A673 (cell line): ENCODE measurements at regions not wholly inside any gene's neighbourhood (a gene's known extent, or its start where the extent isn't known, plus 50 kb on each side); places are given as distances from the start of the nearest gene placed in this dataset.

ENCODE experiments used
- BruUV-seq: library from RNA; stranded (reverse); fragments of 400-500 nt; replicated peaks from 2 replicates; lab custom pipeline; 2021; lab: Mats Ljungman, UMichigan
- CTCF ChIA-PET: fragments of 300-600 bp; sonication (Branson Sonifier 250); formaldehyde crosslinking; loops from one replicate; lab custom pipeline; 2022; ENCODE audit warnings: antibody characterized with exemption; lab: Charles Lee
- POLR2A ChIA-PET: fragments of 300-600 bp; sonication (Branson Sonifier 250); formaldehyde crosslinking; loops from one replicate; lab custom pipeline; 2022; ENCODE audit warnings: antibody characterized with exemption; ENCODE audit not compliant: low non-redundant PET; lab: Charles Lee
- DNase-seq: peaks from one replicate; pipeline ENCODE4 v3.0.0-alpha.2; 2015; ENCODE audit warnings: low spot score
- H3K27ac ChIP-seq: fragments of 200-600 bp; sonication (generic); 2 replicates; pipeline ENCODE4 v1.5.1; 2016; ENCODE audit warnings: mixed run types, low read depth, mild to moderate bottlenecking, mixed read lengths, antibody characterized with exemption, low read length; ENCODE audit not compliant: poor library complexity, severe bottlenecking
- H3K27me3 ChIP-seq: fragments of 200-600 bp; sonication (generic); replicated peaks from 2 replicates; pipeline ENCODE4 v1.6.1; 2017; ENCODE audit warnings: mixed run types, low read depth, mild to moderate bottlenecking, mixed read lengths, antibody characterized with exemption, low read length; ENCODE audit not compliant: insufficient read depth, poor library complexity
- H3K36me3 ChIP-seq: fragments of 200-600 bp; sonication (generic); 2 replicates; pipeline ENCODE4 v1.6.1; 2016; ENCODE audit warnings: mixed run types, mild to moderate bottlenecking, mixed read lengths, antibody characterized with exemption, low read length; ENCODE audit not compliant: insufficient read depth, poor library complexity, severe bottlenecking
- H3K4me1 ChIP-seq: fragments of 200-600 bp; sonication (generic); 2 replicates; pipeline ENCODE4 v1.6.1; 2017; ENCODE audit warnings: mixed run types, mild to moderate bottlenecking, mixed read lengths, antibody characterized with exemption, low read length; ENCODE audit not compliant: insufficient read depth, poor library complexity, severe bottlenecking
- H3K4me3 ChIP-seq: fragments of 200-600 bp; sonication (generic); 2 replicates; pipeline ENCODE4 v1.5.1; 2016; ENCODE audit warnings: low read depth, mixed run types, mild to moderate bottlenecking, mixed read lengths, low read length; ENCODE audit not compliant: poor library complexity, severe bottlenecking
- H3K9me3 ChIP-seq: fragments of 200-600 bp; sonication (generic); 2 replicates; pipeline ENCODE4 v1.6.1; 2016; ENCODE audit warnings: mixed run types, low read depth, mild to moderate bottlenecking, mixed read lengths, antibody characterized with exemption, low read length; ENCODE audit not compliant: poor library complexity, severe bottlenecking
- CTCF ChIP-seq: fragments of 300-800, 200-600 bp; sonication (generic); conservative IDR thresholded peaks from 2 replicates; pipeline ENCODE4 v1.5.1; 2017; ENCODE audit warnings: low read depth, mild to moderate bottlenecking, antibody characterized with exemption, low read length, moderate library complexity, mixed read lengths
- EZH2 ChIP-seq: fragments of 200-600 bp; sonication (generic); IDR thresholded peaks from 2 replicates; pipeline ENCODE4 v1.6.1; 2017; ENCODE audit warnings: borderline replicate concordance, low read depth, mild to moderate bottlenecking, mixed read lengths, antibody characterized with exemption, low read length; ENCODE audit not compliant: poor library complexity, severe bottlenecking
- intact Hi-C: fragments of 100-400 bp; cut with micrococcal nuclease; formaldehyde crosslinking; loops from one replicate; pipeline ENCODE4 v1.10.0; 2022; ENCODE audit not compliant: unreplicated experiment

GRCh38 chr16:22973522-22973921 is 159.6 kb downstream of the HS3ST2 start:
- ChIA-PET CTCF (interaction anchor here (0.5 kb wide), 1 partner anchor 254 kb away, joined by 3 read pairs; no protein-coding TSS in a partner anchor), POLR2A (no interaction called here)
- Histone ChIP-seq H3K4me3 (no peak overlapping the region), H3K27me3 (peaks cover 3% of the 10 kb centered on the region), H3K4me1 (no peaks in the 10 kb centered on the region), H3K9me3 (no peaks in the 10 kb centered on the region), H3K27ac (no peak overlapping the region), H3K36me3 (no peaks in the 10 kb centered on the region)
- intact Hi-C loops: no loop called here
- BruUV-seq: no TSS peak
- no peak for DNase-seq
- no peak for TF ChIP-seq CTCF

- Histone ChIP-seq H3K27ac (no peak overlapping the region), H3K9me3 (no peaks in the 10 kb centered on the region), H3K4me3 (no peak overlapping the region), H3K27me3 (no peaks in the 10 kb centered on the region), H3K4me1 (no peaks in the 10 kb centered on the region), H3K36me3 (no peaks in the 10 kb centered on the region)
- no TSS peak for BruUV-seq
- DNase-seq: no peak
- ChIA-PET POLR2A (interaction anchor here (0.5 kb wide), 1 partner anchor 50 kb away, joined by 5 read pairs; no protein-coding TSS in a partner anchor), CTCF (no interaction called here)
- TF ChIP-seq EZH2: no peak
- no peak for TF ChIP-seq CTCF
- intact Hi-C loops: no loop called here
Measured at GRCh38 chr16:22971346-22971924, 157.5 kb downstream of the HS3ST2 start.

GRCh38 chr16:22970209-22970865 is 156.4 kb downstream of the HS3ST2 start:
- no peak for TF ChIP-seq EZH2
- TF ChIP-seq CTCF: no peak
- intact Hi-C loops: no loop called here
- no TSS peak for BruUV-seq
- H3K4me3 ChIP-seq: no peak overlapping the region
- DNase-seq: no peak
- H3K9me3 ChIP-seq: no peaks in the 10 kb centered on the region
- H3K27me3 ChIP-seq: peaks cover under 1% of the 10 kb centered on the region
- H3K27ac ChIP-seq: no peak overlapping the region
- H3K4me1 ChIP-seq: no peaks in the 10 kb centered on the region
- H3K36me3 ChIP-seq: no peaks in the 10 kb centered on the region
- CTCF ChIA-PET: no interaction called here
- POLR2A ChIA-PET: no interaction called here
